GM21367 (cell line): ENCODE measurements at regions not wholly inside any gene's neighbourhood (a gene's known extent, or its start where the extent isn't known, plus 50 kb on each side); places are given as distances from the start of the nearest gene placed in this dataset.
"Not testable (repeated sequence)": the region's sequence is repeated elsewhere in the genome, so short reads cannot be mapped to it uniquely, and the experiment has no call there.

Experiments used
- ATAC-seq: cut with Tn5 transposase; IDR thresholded peaks from one replicate; pipeline ENCODE4 v1.9.1; 2021; ENCODE audit not compliant: unreplicated experiment

- ATAC-seq: not testable (repeated sequence)
These were observed 1669.2 kb downstream of the RPIA start for GRCh38 chr2:90360731-90361035.
